Panc1 (cell line): ENCODE measurements at regions not wholly inside any gene's neighbourhood (a gene's known extent, or its start where the extent isn't known, plus 50 kb on each side); places are given as distances from the start of the nearest gene placed in this dataset.

Source experiments
- ATAC-seq: fragments of 200-7000 bp; cut with Tn5 transposase; 2 replicates; pipeline ENCODE4 v1.9.1; 2020; ENCODE audit warnings: mild to moderate bottlenecking, moderate library complexity
- BruUV-seq: library from RNA; stranded (reverse); fragments of 400-500 nt; replicated peaks from 2 replicates; lab custom pipeline; 2021; lab: Mats Ljungman, UMichigan
- CTCF ChIA-PET: fragments of 300-600 bp; sonication (Branson Sonifier 250); formaldehyde crosslinking; loops from one replicate; lab custom pipeline; 2022; ENCODE audit warnings: antibody characterized with exemption; lab: Charles Lee
- POLR2A ChIA-PET: fragments of 300-600 bp; sonication (Branson Sonifier 250); formaldehyde crosslinking; loops from one replicate; lab custom pipeline; 2022; ENCODE audit warnings: antibody characterized with exemption; lab: Charles Lee
- DNase-seq: peaks from one replicate; pipeline ENCODE4 v3.0.0-alpha.2; 2010; ENCODE audit warnings: low read depth, low spot score
- H3K27ac ChIP-seq: 2 replicates; pipeline ENCODE4 v1.5.1; 2011; ENCODE audit warnings: mild to moderate bottlenecking, low read length, inconsistent platforms
- H3K27me3 ChIP-seq: fragments of 200-500 bp; sonication (Bioruptor generic); 2 replicates; pipeline ENCODE4 v1.6.0; 2014; ENCODE audit warnings: low read length, inconsistent platforms; ENCODE audit not compliant: control insufficient read depth, insufficient read depth
- H3K36me3 ChIP-seq: fragments of 200-500 bp; sonication (Bioruptor generic); 2 replicates; pipeline ENCODE4 v1.5.1; 2014; ENCODE audit warnings: inconsistent platforms, mild to moderate bottlenecking, low read length, moderate library complexity; ENCODE audit not compliant: control insufficient read depth, insufficient read depth
- H3K4me1 ChIP-seq: 2 replicates; pipeline ENCODE4 v1.5.1; 2011; ENCODE audit warnings: inconsistent platforms, mild to moderate bottlenecking, low read length, moderate library complexity; ENCODE audit not compliant: control insufficient read depth, insufficient read depth
- H3K4me3 ChIP-seq, 2 experiments: 2 replicates each; pipeline ENCODE4 v1.5.1; 2011 to 2012; ENCODE audit warnings: low read depth in 2 of 2, low read length in 2 of 2, mild to moderate bottlenecking in 2 of 2, inconsistent platforms in 1 of 2, moderate library complexity in 1 of 2
- H3K9me3 ChIP-seq: fragments of 200-500 bp; sonication (Bioruptor generic); 2 replicates; pipeline ENCODE4 v1.5.1; 2014; ENCODE audit warnings: low read depth, mild to moderate bottlenecking, inconsistent platforms, low read length, moderate library complexity; ENCODE audit not compliant: control insufficient read depth, insufficient read depth
- CTCF ChIP-seq: fragments of 450-650 bp; IDR thresholded peaks from 2 replicates; pipeline ENCODE4 v1.5.1; 2017; ENCODE audit warnings: mild to moderate bottlenecking
- POLR2AphosphoS5 ChIP-seq: IDR thresholded peaks from 2 replicates; pipeline ENCODE4 v1.6.1; 2012; ENCODE audit warnings: mild to moderate bottlenecking, low read depth, low read length, moderate library complexity
- REST ChIP-seq, 2 experiments: IDR thresholded peaks; 2 replicates each; pipeline ENCODE4 v1.6.1; 2011 to 2012; ENCODE audit warnings: low read depth in 2 of 2, control low read depth in 1 of 2, low read length in 1 of 2, mild to moderate bottlenecking in 1 of 2, moderate library complexity in 1 of 2; ENCODE audit not compliant: insufficient read depth in 1 of 2
- SIN3A ChIP-seq: IDR thresholded peaks from 2 replicates; pipeline ENCODE4 v1.6.1; 2012; ENCODE audit warnings: low read depth, mild to moderate bottlenecking, low read length, moderate library complexity, borderline replicate concordance; ENCODE audit not compliant: insufficient read depth
- TCF7L2 ChIP-seq: IDR thresholded peaks from 2 replicates; pipeline ENCODE4 v1.6.1; 2011; ENCODE audit warnings: mild to moderate bottlenecking, low read depth, low read length, inconsistent platforms
- in situ Hi-C: cut with HindIII; loops from 2 replicates; pipeline ENCODE4 v1.10.0; 2016; ENCODE audit warnings: low sequenced_read_pairs, low pct_unique_long_range_greater_than_20kb
- intact Hi-C: fragments of 100-400 bp; cut with micrococcal nuclease; formaldehyde crosslinking; loops from one replicate; pipeline ENCODE4 v1.10.0; 2022; ENCODE audit not compliant: unreplicated experiment

GRCh38 chr10:78959924-78960285 lies 108.9 kb upstream of the ZMIZ1 start:
- peaks cover 22% of the 10 kb centered on the region for H3K4me1 ChIP-seq
- no peaks in the 10 kb centered on the region for H3K9me3 ChIP-seq
- no peaks in the 10 kb centered on the region for H3K36me3 ChIP-seq
- CTCF ChIA-PET: no interaction called here
- intact Hi-C loops (loop anchor here (10.0 kb wide), 1 partner anchor 185 kb away; no protein-coding TSS in a partner anchor), in situ Hi-C loops (no loop called here)
- DNase-seq (no peak), ATAC-seq (no peak)
- H3K27me3 ChIP-seq: no peaks in the 10 kb centered on the region
- no peak for TF ChIP-seq TCF7L2
- TF ChIP-seq CTCF: no peak
- no peak for TF ChIP-seq SIN3A
- TF ChIP-seq REST (IDR thresholded peaks at IDR 0.05; ENCODE audit: insufficient read depth in 1 of 2, low read depth in 2 of 2, low read length in 1 of 2): no peak
- no peak for TF ChIP-seq POLR2AphosphoS5
- H3K4me3 ChIP-seq: no peak overlapping the region
- no peak overlapping the region; the same call in 1 of the 2 replicates for H3K27ac ChIP-seq
- POLR2A ChIA-PET: no interaction called here
- no TSS peak for BruUV-seq

GRCh38 chr10:78960316-78960800 lies 108.4 kb upstream of the ZMIZ1 start:
- no peaks in the 10 kb centered on the region for H3K36me3 ChIP-seq
- ATAC-seq (no peak), DNase-seq (no peak)
- ChIA-PET CTCF (no interaction called here), POLR2A (no interaction called here)
- TF ChIP-seq CTCF (no peak), TCF7L2 (no peak), REST (IDR thresholded peaks at IDR 0.05; ENCODE audit: insufficient read depth in 1 of 2, low read depth in 2 of 2, low read length in 1 of 2) (no peak), POLR2AphosphoS5 (no peak)
- no peak overlapping the region for H3K27ac ChIP-seq
- H3K9me3 ChIP-seq: no peaks in the 10 kb centered on the region
- peaks cover 27% of the 10 kb centered on the region for H3K4me1 ChIP-seq
- intact Hi-C loops: loop anchor here (10.0 kb wide), 1 partner anchor 186 kb away; no protein-coding TSS in a partner anchor
- no TSS peak for BruUV-seq
- in situ Hi-C loops: no loop called here
- H3K27me3 ChIP-seq: no peaks in the 10 kb centered on the region
- H3K4me3 ChIP-seq: no peak overlapping the region
